ENCODE measurements at regions not wholly inside any gene's neighbourhood (a gene's known extent, or its start where the extent isn't known, plus 50 kb on each side); places are given as distances from the start of the nearest gene placed in this dataset.

DNA sequence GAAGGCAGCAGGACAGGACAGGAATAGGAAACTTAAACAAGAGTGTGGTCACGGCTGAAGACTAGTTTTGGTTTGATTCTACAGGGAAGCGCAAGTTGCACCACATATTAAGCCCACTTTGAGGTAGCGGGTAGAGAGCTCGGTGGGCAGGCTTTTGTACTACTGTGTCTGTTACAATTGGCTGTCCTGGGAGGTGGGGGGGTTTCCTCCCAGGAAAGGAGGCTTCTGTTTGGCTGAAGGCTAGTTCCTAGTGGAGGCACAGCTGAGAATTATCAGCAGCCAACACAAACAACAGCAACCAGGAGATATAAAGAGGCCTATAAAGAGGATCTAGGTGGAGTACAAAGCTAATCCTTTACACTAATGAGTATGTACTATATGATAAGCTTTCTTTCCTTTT is 62.7 kb downstream of the ZNF648 start:
- DNase-seq (ENCODE audit: low read depth in 1 of 2, low spot score in 1 of 2) = no peak
- TF ChIP-seq, protein P1, sequence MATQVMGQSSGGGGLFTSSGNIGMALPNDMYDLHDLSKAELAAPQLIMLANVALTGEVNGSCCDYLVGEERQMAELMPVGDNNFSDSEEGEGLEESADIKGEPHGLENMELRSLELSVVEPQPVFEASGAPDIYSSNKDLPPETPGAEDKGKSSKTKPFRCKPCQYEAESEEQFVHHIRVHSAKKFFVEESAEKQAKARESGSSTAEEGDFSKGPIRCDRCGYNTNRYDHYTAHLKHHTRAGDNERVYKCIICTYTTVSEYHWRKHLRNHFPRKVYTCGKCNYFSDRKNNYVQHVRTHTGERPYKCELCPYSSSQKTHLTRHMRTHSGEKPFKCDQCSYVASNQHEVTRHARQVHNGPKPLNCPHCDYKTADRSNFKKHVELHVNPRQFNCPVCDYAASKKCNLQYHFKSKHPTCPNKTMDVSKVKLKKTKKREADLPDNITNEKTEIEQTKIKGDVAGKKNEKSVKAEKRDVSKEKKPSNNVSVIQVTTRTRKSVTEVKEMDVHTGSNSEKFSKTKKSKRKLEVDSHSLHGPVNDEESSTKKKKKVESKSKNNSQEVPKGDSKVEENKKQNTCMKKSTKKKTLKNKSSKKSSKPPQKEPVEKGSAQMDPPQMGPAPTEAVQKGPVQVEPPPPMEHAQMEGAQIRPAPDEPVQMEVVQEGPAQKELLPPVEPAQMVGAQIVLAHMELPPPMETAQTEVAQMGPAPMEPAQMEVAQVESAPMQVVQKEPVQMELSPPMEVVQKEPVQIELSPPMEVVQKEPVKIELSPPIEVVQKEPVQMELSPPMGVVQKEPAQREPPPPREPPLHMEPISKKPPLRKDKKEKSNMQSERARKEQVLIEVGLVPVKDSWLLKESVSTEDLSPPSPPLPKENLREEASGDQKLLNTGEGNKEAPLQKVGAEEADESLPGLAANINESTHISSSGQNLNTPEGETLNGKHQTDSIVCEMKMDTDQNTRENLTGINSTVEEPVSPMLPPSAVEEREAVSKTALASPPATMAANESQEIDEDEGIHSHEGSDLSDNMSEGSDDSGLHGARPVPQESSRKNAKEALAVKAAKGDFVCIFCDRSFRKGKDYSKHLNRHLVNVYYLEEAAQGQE (IDR thresholded peaks at IDR 0.05; ENCODE audit: insufficient replicate concordance, low read depth) = no peak
- TF ChIP-seq, protein P2, sequence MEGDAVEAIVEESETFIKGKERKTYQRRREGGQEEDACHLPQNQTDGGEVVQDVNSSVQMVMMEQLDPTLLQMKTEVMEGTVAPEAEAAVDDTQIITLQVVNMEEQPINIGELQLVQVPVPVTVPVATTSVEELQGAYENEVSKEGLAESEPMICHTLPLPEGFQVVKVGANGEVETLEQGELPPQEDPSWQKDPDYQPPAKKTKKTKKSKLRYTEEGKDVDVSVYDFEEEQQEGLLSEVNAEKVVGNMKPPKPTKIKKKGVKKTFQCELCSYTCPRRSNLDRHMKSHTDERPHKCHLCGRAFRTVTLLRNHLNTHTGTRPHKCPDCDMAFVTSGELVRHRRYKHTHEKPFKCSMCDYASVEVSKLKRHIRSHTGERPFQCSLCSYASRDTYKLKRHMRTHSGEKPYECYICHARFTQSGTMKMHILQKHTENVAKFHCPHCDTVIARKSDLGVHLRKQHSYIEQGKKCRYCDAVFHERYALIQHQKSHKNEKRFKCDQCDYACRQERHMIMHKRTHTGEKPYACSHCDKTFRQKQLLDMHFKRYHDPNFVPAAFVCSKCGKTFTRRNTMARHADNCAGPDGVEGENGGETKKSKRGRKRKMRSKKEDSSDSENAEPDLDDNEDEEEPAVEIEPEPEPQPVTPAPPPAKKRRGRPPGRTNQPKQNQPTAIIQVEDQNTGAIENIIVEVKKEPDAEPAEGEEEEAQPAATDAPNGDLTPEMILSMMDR (IDR thresholded peaks at IDR 0.05; ENCODE audit: insufficient read depth, low read length) = no peak
- no peak for TF ChIP-seq SPI1 (IDR thresholded peaks at IDR 0.05; ENCODE audit: borderline replicate concordance, low read depth)
- no peak for TF ChIP-seq POLR2AphosphoS5 (IDR thresholded peaks at IDR 0.05; ENCODE audit: low read depth)
- no peak for TF ChIP-seq GABPA (IDR thresholded peaks at IDR 0.05; ENCODE audit: low read depth)

DNA sequence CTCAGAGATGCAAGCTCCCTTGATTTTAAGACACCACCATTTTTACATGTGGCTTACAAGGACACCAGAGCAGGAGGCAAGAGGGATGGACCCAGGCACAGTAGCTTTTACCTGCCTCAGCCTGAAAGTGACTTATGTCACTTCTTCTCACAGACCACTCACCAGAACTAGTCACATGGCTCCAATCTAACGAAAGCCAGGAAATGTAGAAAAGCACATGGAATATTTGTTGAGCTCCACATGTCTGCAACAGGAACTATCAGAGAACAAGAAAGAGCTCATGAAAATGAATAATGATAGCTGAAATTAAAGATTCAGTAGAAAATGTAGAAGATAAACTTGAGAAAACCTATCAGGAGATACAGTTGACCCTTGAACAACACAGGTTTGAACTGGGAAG is 69.4 kb downstream of the ZNF648 start:
- TF ChIP-seq GABPA (IDR thresholded peaks at IDR 0.05; ENCODE audit: low read depth) (no peak), SPI1 (IDR thresholded peaks at IDR 0.05; ENCODE audit: borderline replicate concordance, low read depth) (no peak), POLR2AphosphoS5 (IDR thresholded peaks at IDR 0.05; ENCODE audit: low read depth) (no peak)
- TF ChIP-seq, protein P2 (IDR thresholded peaks at IDR 0.05; ENCODE audit: insufficient read depth, low read length) = no peak
- TF ChIP-seq, protein P1 (IDR thresholded peaks at IDR 0.05; ENCODE audit: insufficient replicate concordance, low read depth) = no peak
- no peaks in the 10 kb centered on the region for H3K27me3 ChIP-seq (ENCODE audit: insufficient read depth, poor library complexity, severe bottlenecking)
- no peak overlapping the region for H3K4me3 ChIP-seq (replicated peaks; ENCODE audit: insufficient read depth, low read length)
- no peak overlapping the region for H3K27ac ChIP-seq (replicated peaks)
- no peak for DNase-seq (ENCODE audit: low read depth in 1 of 2, low spot score in 1 of 2)

More for the DNA sequence above, 62.7 kb downstream of the ZNF648 start:
- no peaks in the 10 kb centered on the region for H3K27me3 ChIP-seq (ENCODE audit: insufficient read depth, poor library complexity, severe bottlenecking)
- H3K4me3 ChIP-seq (replicated peaks; ENCODE audit: insufficient read depth, low read length) = no peak overlapping the region
- H3K27ac ChIP-seq (replicated peaks) = no peak overlapping the region

DNA sequence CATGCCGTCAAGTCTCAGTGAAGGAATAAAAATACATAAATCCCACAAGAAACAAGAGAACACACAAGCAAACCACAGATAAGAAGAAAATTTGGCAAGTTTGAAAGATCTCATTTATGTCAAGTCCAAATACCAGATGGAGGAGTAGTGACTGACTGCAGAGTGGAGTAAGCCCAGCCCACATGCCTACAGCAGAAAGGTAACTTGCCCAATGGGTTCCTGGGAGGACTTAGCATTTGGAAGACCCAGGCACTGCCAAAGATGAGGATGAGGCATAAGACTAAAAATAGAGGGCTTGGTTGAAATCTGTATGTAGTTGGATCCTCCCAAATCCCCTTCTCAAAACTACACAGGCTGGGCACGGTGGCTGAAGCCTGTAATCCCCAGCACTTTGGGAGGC is 70.8 kb downstream of the ZNF648 start:
- Histone ChIP-seq H3K4me3 (replicated peaks; ENCODE audit: insufficient read depth, low read length) (no peak overlapping the region), H3K27ac (replicated peaks) (no peak overlapping the region), H3K27me3 (ENCODE audit: insufficient read depth, poor library complexity, severe bottlenecking) (no peaks in the 10 kb centered on the region)
- TF ChIP-seq, protein P2 (IDR thresholded peaks at IDR 0.05; ENCODE audit: insufficient read depth, low read length) = no peak
- TF ChIP-seq, protein P1 (IDR thresholded peaks at IDR 0.05; ENCODE audit: insufficient replicate concordance, low read depth) = no peak
- TF ChIP-seq POLR2AphosphoS5 (IDR thresholded peaks at IDR 0.05; ENCODE audit: low read depth) (no peak), GABPA (IDR thresholded peaks at IDR 0.05; ENCODE audit: low read depth) (no peak)
- DNase-seq (ENCODE audit: low read depth in 1 of 2, low spot score in 1 of 2) = no peak

All from HL-60 (cell line).